ENCODE measurements at regions not wholly inside any gene's neighbourhood (a gene's known extent, or its start where the extent isn't known, plus 50 kb on each side); places are given as distances from the start of the nearest gene placed in this dataset.

DNA sequence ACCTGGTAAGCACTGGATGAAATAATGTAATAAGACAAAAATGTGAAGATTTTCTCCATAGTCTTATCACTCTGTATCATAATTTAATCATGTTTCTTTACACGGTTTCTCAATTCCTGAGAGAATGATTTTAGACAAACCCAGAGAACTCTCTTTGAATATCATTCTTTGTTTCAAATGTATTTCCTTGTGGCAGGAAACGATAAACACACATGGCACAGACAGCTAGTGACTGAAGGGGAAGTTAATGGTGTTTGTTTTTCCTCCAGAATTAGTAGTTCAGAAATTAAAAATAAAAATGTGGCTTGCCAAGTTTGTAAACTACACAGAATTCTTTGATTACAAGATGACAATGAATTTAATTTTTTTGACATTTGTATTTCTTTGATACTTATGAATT lies 163.7 kb upstream of the PRPS1L1 start:
- H3K9me3 ChIP-seq (replicated peaks in 1 of 3): no peaks in the 10 kb centered on the region
- intact Hi-C loops (cut with DNase I): no loop called here
- TF ChIP-seq, protein P1, sequence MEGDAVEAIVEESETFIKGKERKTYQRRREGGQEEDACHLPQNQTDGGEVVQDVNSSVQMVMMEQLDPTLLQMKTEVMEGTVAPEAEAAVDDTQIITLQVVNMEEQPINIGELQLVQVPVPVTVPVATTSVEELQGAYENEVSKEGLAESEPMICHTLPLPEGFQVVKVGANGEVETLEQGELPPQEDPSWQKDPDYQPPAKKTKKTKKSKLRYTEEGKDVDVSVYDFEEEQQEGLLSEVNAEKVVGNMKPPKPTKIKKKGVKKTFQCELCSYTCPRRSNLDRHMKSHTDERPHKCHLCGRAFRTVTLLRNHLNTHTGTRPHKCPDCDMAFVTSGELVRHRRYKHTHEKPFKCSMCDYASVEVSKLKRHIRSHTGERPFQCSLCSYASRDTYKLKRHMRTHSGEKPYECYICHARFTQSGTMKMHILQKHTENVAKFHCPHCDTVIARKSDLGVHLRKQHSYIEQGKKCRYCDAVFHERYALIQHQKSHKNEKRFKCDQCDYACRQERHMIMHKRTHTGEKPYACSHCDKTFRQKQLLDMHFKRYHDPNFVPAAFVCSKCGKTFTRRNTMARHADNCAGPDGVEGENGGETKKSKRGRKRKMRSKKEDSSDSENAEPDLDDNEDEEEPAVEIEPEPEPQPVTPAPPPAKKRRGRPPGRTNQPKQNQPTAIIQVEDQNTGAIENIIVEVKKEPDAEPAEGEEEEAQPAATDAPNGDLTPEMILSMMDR (IDR thresholded peaks at IDR 0.05): no peak
- no peak for TF ChIP-seq POLR2A (IDR thresholded peaks at IDR 0.05)
- no peaks in the 10 kb centered on the region for H3K27me3 ChIP-seq
- H3K27ac ChIP-seq: no peak overlapping the region
- no peak overlapping the region for H3K4me3 ChIP-seq
- DNase-seq: no peak
- no peaks in the 10 kb centered on the region for H3K36me3 ChIP-seq (replicated peaks in 1 of 2)
- WGBS, 4 donors: 36 to 44% (median 38%) methylated on average over 2 of the region's 2 CpGs
- no peaks in the 10 kb centered on the region for H3K4me1 ChIP-seq (replicated peaks in 1 of 2)

DNA sequence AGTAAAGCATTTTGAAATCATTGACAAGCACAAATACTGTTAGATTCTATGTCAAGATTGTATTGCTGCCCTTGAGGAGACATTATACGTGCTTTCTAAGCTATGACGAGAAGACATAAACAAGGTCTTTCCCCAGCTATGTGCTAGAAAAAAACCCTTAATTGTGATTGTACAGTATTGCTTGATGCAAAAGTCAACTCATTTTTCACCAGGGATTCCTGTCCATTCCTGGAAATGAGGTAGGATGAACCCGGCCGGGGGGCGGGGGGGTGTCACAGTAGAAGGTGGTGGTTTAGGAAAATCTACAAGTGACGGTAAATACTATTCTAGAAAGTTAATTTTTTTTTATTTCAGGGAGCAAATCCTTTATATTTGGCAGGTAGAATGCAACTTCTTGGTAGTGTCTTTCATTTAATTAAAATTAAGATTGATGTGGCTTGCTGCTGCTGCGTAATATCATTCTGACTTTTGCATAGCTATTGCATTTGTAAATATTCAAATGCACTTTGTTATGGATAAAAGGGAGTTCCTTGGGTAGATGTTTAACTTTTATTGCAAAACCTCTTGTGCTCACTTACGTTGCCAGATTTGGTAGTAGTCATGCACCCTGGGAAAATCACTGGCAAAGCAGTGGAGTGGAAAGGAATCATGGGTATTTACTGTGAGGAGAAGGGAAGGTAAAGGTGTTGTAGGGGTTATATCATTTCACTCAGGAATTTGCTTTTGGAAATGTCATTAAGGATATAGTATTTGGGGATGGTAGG lies 164.4 kb upstream of the PRPS1L1 start:
- Histone ChIP-seq H3K36me3 (replicated peaks in 1 of 2) (no peaks in the 10 kb centered on the region), H3K27me3 (no peaks in the 10 kb centered on the region), H3K27ac (no peak overlapping the region), H3K4me1 (replicated peaks in 1 of 2) (no peaks in the 10 kb centered on the region), H3K9me3 (replicated peaks in 1 of 3) (no peaks in the 10 kb centered on the region), H3K4me3 (no peak overlapping the region)
- TF ChIP-seq, protein P1 (IDR thresholded peaks at IDR 0.05): no peak
- no peak for DNase-seq
- intact Hi-C loops (cut with DNase I): no loop called here
- 81 to 89% (median 84%) methylated on average over 8 of the region's 8 CpGs for WGBS, 4 donors

DNA sequence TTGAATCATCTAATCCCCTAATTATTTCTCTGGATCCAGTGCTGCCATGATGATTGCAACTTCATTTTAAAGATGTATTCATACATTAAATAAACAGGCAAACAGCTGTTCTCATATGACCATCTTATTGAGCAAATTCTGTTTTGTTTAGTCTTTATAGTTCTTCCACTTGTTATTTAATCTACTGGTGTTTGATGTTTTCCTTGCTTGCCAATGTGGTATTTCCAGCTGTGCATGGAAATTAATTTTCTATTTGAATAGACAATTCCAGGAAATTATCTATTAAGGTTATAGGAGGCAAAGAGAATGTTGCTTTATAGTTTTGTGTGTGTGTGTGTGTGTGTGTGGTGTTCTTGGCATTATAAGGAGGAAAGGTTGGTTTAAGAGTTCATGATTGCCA lies 167.0 kb upstream of the PRPS1L1 start:
- Histone ChIP-seq H3K36me3 (replicated peaks in 1 of 2) (no peaks in the 10 kb centered on the region), H3K4me3 (no peak overlapping the region), H3K27ac (no peak overlapping the region), H3K4me1 (replicated peaks in 1 of 2) (no peaks in the 10 kb centered on the region), H3K9me3 (replicated peaks in 1 of 3) (no peaks in the 10 kb centered on the region), H3K27me3 (no peaks in the 10 kb centered on the region)
- intact Hi-C loops (cut with DNase I): no loop called here
- no peak for DNase-seq
- no peak for TF ChIP-seq POLR2A (IDR thresholded peaks at IDR 0.05)
- TF ChIP-seq, protein P1 (IDR thresholded peaks at IDR 0.05): no peak

DNA sequence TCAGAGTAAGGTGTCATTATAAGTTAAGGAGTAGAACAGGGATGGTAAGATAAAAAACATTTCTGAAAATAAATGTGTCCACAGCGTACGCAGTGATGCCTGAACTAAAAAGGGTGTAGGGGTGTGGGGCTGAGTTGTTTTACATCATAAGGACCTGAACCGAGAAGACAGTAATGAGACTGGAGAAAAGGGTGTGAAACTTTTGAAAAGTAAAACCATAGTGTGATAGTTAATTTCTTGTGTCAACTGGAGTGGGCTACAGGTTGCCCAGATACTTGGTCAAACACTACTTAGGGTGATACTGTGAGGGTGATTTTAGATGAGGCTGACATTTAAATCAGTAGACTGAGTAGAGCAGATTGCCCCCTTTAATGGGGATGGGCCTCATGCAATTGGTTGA lies 169.0 kb upstream of the PRPS1L1 start:
- intact Hi-C loops (cut with DNase I): no loop called here
- H3K9me3 ChIP-seq (replicated peaks in 1 of 3): no peaks in the 10 kb centered on the region
- no peak overlapping the region for H3K4me3 ChIP-seq
- TF ChIP-seq, protein P1 (IDR thresholded peaks at IDR 0.05): no peak
- no peak for TF ChIP-seq POLR2A (IDR thresholded peaks at IDR 0.05)
- no peak overlapping the region for H3K27ac ChIP-seq
- DNase-seq: no peak
- no peaks in the 10 kb centered on the region for H3K4me1 ChIP-seq (replicated peaks in 1 of 2)
- WGBS, 4 donors: 88 to 91% (median 89%) methylated on average over 3 of the region's 3 CpGs
- H3K36me3 ChIP-seq (replicated peaks in 1 of 2): no peaks in the 10 kb centered on the region
- no peaks in the 10 kb centered on the region for H3K27me3 ChIP-seq
